ENCODE measurements at regions not wholly inside any gene's neighbourhood (a gene's known extent, or its start where the extent isn't known, plus 50 kb on each side); places are given as distances from the start of the nearest gene placed in this dataset.

DNA sequence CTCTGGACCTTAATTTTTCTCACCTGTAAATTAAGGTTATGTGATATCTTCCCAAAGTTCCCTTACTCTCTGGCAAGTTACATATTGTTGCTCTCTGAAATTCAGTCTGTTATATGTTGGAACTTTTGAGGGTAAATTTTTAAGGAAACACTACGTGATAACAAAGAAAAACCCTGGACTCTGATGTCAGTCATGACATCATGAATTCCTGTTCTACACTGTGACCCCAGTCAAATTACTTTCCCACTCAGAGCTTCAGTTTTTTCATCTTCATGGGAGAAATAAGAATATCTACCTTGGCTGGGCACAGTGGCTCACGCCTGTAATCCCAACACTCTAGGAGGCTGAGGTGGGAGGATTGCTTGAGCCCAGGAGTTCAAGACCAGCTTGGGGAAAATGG lies 164.6 kb upstream of the RALGAPA2 start:
- H3K27me3 ChIP-seq (ENCODE audit: control insufficient read depth, insufficient read depth, low read length) = no peaks in the 10 kb centered on the region
- FAIRE-seq = no peak
- H3K36me3 ChIP-seq (ENCODE audit: control insufficient read depth, insufficient read depth, low read length) = no peaks in the 10 kb centered on the region
- H3K4me3 ChIP-seq (ENCODE audit: low read depth, low read length) = no peak overlapping the region
- DNase-seq (ENCODE audit: low read depth) = no peak
- TF ChIP-seq, protein P1, sequence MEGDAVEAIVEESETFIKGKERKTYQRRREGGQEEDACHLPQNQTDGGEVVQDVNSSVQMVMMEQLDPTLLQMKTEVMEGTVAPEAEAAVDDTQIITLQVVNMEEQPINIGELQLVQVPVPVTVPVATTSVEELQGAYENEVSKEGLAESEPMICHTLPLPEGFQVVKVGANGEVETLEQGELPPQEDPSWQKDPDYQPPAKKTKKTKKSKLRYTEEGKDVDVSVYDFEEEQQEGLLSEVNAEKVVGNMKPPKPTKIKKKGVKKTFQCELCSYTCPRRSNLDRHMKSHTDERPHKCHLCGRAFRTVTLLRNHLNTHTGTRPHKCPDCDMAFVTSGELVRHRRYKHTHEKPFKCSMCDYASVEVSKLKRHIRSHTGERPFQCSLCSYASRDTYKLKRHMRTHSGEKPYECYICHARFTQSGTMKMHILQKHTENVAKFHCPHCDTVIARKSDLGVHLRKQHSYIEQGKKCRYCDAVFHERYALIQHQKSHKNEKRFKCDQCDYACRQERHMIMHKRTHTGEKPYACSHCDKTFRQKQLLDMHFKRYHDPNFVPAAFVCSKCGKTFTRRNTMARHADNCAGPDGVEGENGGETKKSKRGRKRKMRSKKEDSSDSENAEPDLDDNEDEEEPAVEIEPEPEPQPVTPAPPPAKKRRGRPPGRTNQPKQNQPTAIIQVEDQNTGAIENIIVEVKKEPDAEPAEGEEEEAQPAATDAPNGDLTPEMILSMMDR (IDR thresholded peaks at IDR 0.05; ENCODE audit: insufficient read depth, low read length, severe bottlenecking) = no peak

DNA sequence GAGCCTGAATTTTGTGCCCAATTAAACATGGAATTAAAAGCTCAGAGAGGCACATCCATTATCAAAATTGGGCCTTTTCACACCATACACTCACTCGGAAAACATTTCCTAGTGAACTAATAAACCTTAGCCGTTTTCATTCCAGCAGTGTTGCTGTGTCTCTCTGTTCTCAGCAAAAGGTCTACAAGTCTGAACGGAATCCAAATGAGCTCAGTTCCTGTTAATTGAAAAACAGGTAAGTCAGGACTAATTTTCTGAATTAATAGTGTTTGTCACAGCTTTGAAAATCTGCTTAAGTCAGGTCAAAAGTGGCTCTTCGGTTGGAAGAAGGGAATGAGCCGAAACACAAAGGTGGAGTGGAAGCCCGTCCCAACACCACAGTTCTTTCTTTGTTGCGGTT lies 163.3 kb upstream of the RALGAPA2 start:
- H3K27me3 ChIP-seq (ENCODE audit: control insufficient read depth, insufficient read depth, low read length) = no peaks in the 10 kb centered on the region
- H3K36me3 ChIP-seq (ENCODE audit: control insufficient read depth, insufficient read depth, low read length) = no peaks in the 10 kb centered on the region
- DNase-seq (ENCODE audit: low read depth) (peak; percentile 67), FAIRE-seq (no peak)
- TF ChIP-seq, protein P1 (IDR thresholded peaks at IDR 0.05; ENCODE audit: insufficient read depth, low read length, severe bottlenecking) = no peak
- no peak overlapping the region for H3K4me3 ChIP-seq (ENCODE audit: low read depth, low read length)

DNA sequence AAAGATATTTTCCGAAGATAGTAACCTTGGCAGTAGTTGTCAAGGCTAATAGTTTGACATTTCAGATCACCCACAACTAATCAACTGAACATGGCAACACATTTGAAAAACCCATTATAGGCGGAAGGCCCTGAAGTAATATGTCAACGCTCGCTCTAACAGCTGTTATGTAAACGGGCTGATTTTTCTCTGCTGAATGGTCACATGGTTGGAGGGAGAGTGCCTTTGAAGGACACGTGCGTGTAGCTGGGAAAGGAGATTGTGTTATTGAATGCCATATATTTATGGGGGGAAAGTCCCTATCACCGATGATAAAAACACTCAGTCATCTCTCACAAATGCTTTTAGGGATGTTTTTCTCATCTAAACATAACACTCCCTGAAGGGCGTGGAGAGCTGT lies 160.0 kb upstream of the RALGAPA2 start:
- FAIRE-seq = no peak
- no peaks in the 10 kb centered on the region for H3K27me3 ChIP-seq (ENCODE audit: control insufficient read depth, insufficient read depth, low read length)
- TF ChIP-seq, protein P1 (IDR thresholded peaks at IDR 0.05; ENCODE audit: insufficient read depth, low read length, severe bottlenecking) = no peak

DNA sequence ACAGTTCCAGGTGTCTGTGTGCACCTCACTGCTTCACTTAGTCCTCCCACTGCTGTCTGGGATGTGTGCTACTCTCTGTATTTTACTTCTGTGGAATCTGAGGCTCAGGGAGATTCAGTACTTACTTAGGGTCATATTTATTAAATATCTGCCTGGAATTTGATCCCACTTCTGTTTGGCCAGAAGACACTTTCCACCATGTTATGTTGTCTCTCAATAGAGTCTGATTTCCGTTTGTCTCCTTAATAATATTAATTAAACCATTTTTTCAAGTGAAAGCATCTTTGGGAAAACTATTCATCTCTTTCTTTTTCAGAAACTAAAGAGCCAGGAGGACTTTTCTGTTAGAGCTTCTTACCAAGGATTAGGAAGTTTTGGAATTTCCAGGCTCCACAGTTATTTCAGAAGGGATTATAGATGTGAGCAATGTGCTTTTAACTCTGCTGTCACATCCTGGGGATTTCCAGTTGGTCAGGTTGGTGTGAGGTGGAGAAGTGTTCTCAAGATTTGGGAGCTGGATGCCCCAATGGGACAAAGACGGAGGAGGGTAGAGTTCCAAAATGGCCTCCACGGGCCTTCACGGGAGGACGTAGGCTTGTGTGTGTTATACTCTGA lies 156.8 kb upstream of the RALGAPA2 start:
- TF ChIP-seq, protein P1 (IDR thresholded peaks at IDR 0.05; ENCODE audit: insufficient read depth, low read length, severe bottlenecking) = no peak
- H3K27me3 ChIP-seq (ENCODE audit: control insufficient read depth, insufficient read depth, low read length) = no peaks in the 10 kb centered on the region

More for the DNA sequence above, 160.0 kb upstream of the RALGAPA2 start:
- DNase-seq (ENCODE audit: low read depth) = no peak
- Histone ChIP-seq H3K4me3 (ENCODE audit: low read depth, low read length) (no peak overlapping the region), H3K36me3 (ENCODE audit: control insufficient read depth, insufficient read depth, low read length) (no peaks in the 10 kb centered on the region)

DNA sequence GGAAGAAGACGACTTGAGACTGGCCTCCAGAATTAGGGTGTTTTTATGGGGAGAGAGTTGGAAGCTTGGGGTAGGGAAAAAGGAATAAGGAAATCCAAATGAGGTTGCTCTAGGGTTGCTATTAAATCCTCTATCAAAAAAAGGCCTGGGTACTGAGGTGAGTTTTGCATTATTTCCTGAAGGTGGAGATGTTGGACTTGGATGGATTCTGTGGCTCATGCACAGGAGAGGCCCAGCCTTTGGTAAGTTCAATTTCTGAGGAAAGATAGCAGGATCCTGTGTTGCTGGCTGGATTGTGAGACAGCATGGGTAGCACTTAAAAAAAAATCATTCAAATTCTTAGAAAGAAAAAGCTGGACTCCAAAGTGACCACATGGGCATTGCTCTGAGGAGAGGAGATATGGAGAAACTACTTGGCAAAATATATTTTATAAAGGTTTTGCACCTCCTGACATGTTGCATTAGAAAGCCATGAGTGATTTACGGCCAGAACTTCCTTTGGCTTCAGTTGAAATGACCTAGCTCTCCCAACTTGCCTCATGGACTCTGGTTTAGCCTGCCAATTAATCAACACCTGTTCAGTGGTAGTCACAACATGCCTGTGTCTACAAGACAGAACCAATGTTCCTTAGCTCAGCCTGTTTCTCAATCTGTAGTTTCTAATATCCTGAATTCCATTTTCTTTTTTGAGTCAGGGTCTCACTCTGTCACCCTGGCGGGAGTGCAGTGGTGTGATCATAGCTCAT lies 152.1 kb upstream of the RALGAPA2 start:
- peak; percentile 28 for DNase-seq (ENCODE audit: low read depth)
- no peak for FAIRE-seq
- no peaks in the 10 kb centered on the region for H3K27me3 ChIP-seq (ENCODE audit: control insufficient read depth, insufficient read depth, low read length)

More for the DNA sequence above, 156.8 kb upstream of the RALGAPA2 start:
- no peaks in the 10 kb centered on the region for H3K36me3 ChIP-seq (ENCODE audit: control insufficient read depth, insufficient read depth, low read length)
- H3K4me3 ChIP-seq (ENCODE audit: low read depth, low read length) = no peak overlapping the region
- no peak for DNase-seq (ENCODE audit: low read depth)
- FAIRE-seq = no peak

More for the DNA sequence above, 152.1 kb upstream of the RALGAPA2 start:
- TF ChIP-seq, protein P1 (IDR thresholded peaks at IDR 0.05; ENCODE audit: insufficient read depth, low read length, severe bottlenecking) = peak; percentile 39
- no peaks in the 10 kb centered on the region for H3K36me3 ChIP-seq (ENCODE audit: control insufficient read depth, insufficient read depth, low read length)
- H3K4me3 ChIP-seq (ENCODE audit: low read depth, low read length) = no peak overlapping the region
